ENCODE measurements at regions not wholly inside any gene's neighbourhood (a gene's known extent, or its start where the extent isn't known, plus 50 kb on each side); places are given as distances from the start of the nearest gene placed in this dataset.

GRCh38 chrX:140132937-140133336 lies 167.6 kb upstream of the CXorf66 start:
- TF ChIP-seq CTCF (IDR thresholded peaks at IDR 0.05) (no peak), POLR2A (IDR thresholded peaks at IDR 0.05) (no peak)
